22Rv1 (cell line): ENCODE measurements at regions not wholly inside any gene's neighbourhood (a gene's known extent, or its start where the extent isn't known, plus 50 kb on each side); places are given as distances from the start of the nearest gene placed in this dataset.

ENCODE experiments used
- ZFX ChIP-seq: fragments of 450-650 bp; IDR thresholded peaks from 2 replicates; pipeline ENCODE4 v1.6.1; 2017; ENCODE audit warnings: antibody characterized with exemption, borderline replicate concordance
- TF ChIP-seq, protein P1 (sequence below): fragments of 450-650 bp; IDR thresholded peaks from 2 replicates; pipeline ENCODE4 v1.5.1; 2017; ENCODE audit warnings: mild to moderate bottlenecking

DNA sequence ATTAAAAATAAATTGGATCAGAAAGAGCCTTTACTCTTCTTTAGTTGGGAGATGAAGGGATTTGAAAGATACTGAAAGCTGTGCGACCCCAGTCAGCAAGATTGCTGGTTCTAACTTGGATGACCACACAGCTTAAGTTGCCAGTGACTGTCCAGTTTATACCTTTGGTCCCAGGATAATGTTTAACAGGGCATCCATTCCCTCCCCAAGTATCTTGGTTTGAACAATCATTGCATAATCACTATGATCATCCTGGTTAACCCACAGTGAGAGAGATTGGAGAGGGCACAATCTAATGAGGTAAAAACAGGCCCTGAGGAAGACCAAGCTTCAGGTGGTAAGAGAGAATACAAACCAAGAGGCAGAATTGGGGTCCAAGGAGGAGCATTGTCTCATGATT, 798.3 kb downstream of the MAFB start:
- TF ChIP-seq, protein P1, sequence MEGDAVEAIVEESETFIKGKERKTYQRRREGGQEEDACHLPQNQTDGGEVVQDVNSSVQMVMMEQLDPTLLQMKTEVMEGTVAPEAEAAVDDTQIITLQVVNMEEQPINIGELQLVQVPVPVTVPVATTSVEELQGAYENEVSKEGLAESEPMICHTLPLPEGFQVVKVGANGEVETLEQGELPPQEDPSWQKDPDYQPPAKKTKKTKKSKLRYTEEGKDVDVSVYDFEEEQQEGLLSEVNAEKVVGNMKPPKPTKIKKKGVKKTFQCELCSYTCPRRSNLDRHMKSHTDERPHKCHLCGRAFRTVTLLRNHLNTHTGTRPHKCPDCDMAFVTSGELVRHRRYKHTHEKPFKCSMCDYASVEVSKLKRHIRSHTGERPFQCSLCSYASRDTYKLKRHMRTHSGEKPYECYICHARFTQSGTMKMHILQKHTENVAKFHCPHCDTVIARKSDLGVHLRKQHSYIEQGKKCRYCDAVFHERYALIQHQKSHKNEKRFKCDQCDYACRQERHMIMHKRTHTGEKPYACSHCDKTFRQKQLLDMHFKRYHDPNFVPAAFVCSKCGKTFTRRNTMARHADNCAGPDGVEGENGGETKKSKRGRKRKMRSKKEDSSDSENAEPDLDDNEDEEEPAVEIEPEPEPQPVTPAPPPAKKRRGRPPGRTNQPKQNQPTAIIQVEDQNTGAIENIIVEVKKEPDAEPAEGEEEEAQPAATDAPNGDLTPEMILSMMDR = no peak
- TF ChIP-seq ZFX = no peak
